D721Med (cell line): ENCODE measurements at regions not wholly inside any gene's neighbourhood (a gene's known extent, or its start where the extent isn't known, plus 50 kb on each side); places are given as distances from the start of the nearest gene placed in this dataset.
"Not testable (repeated sequence)": the region's sequence is repeated elsewhere in the genome, so short reads cannot be mapped to it uniquely, and the experiment has no call there.

ENCODE experiments used
- DNase-seq: peaks from one replicate; pipeline ENCODE4 v3.0.0; 2011; ENCODE audit warnings: low spot score; ENCODE audit not compliant: insufficient read length
- FAIRE-seq: peaks from 2 replicates; lab custom pipeline; 2011; peaks lifted over from hg19 to GRCh38; lab: Jason Lieb, UNC
- CTCF ChIP-seq: IDR thresholded peaks from 2 replicates; pipeline ENCODE4 v1.5.1; 2012; ENCODE audit warnings: mild to moderate bottlenecking, control low read depth; ENCODE audit not compliant: insufficient read depth; ENCODE audit errors: missing control alignments

GRCh38 chr17:70426752-70427151 lies 257.4 kb downstream of the KCNJ2 start:
- TF ChIP-seq CTCF = no peak
- no peak for DNase-seq
- FAIRE-seq = no peak

- DNase-seq = no peak
- no peak for FAIRE-seq
- no peak for TF ChIP-seq CTCF
These were observed 265.5 kb downstream of the KCNJ2 start for GRCh38 chr17:70434536-70435490.

GRCh38 chr17:70437656-70438055 lies 268.3 kb downstream of the KCNJ2 start:
- DNase-seq = no peak
- no peak for FAIRE-seq
- no peak for TF ChIP-seq CTCF

GRCh38 chr17:70446446-70446845 lies 277.1 kb downstream of the KCNJ2 start:
- TF ChIP-seq CTCF = no peak
- DNase-seq (no peak), FAIRE-seq (peak; percentile 25)

- TF ChIP-seq CTCF = no peak
- FAIRE-seq = no peak
- no peak for DNase-seq
These were observed 278.3 kb downstream of the KCNJ2 start for GRCh38 chr17:70447588-70447987.

GRCh38 chr17:70453075-70453474 lies 283.7 kb downstream of the KCNJ2 start:
- FAIRE-seq, DNase-seq: not testable (repeated sequence)

- DNase-seq (no peak), FAIRE-seq (no peak)
- no peak for TF ChIP-seq CTCF
These were observed 285.0 kb downstream of the KCNJ2 start for GRCh38 chr17:70454377-70454776.
